ENCODE measurements at regions not wholly inside any gene's neighbourhood (a gene's known extent, or its start where the extent isn't known, plus 50 kb on each side); places are given as distances from the start of the nearest gene placed in this dataset.
"Not testable (repeated sequence)": the region's sequence is repeated elsewhere in the genome, so short reads cannot be mapped to it uniquely, and the experiment has no call there.

DNA sequence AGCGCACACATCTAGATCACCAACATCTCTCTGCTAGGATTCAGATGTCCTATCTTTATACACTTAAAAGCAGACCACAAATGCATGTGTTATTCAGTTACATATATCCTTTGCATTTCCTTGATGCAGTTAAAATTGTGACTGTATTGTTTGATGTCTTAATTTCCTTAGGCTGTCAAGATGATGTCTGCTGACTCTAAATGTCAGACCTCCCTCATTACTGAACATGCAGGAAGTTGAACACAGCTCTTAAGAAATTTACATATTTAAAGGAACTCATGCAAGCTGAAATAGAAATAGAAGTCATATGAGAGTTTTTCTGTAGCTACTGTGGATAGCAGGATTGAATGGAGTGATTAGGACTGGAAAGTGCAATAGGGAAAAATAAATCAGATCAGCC lies 336.5 kb upstream of the SEMA6A start:
- no peak for DNase-seq

DNA sequence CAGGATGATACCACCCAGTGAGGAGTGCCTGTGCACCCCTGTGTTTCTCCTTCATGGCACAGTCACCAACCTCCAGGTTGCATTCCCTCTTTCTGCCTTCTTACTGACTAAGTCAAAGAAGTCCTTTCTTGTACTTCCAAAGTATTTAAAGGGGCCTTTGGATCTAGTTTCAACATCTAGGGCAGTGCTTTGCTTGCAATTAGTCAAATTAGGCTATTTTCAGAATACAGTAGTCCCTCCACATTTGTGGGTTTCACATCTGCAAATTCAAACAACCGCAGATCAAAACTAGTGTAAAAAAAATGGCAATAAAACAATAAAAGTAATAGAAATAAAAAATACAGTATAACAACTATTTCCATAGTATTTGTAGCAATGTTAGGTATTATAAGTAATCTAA lies 333.9 kb upstream of the SEMA6A start:
- DNase-seq, result peak; percentile 1

DNA sequence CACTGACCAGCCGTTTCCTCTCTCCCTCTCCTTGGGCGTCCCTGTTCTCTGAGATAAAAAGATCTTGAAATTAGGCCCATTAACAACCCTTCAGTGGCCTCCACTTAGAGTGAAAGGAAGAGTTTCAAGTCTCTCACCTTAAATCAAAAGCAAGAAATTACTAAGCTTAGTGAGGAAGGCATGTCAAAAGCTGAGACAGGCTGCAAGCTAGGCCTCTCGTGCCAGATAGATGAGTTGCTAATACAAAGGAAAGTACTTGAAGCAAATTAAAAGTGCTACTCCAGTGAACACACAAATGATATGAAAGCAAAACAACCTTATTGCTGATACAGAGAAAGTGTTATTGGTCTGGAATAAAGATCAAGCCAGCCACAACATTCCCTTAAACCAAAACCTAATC lies 331.3 kb upstream of the SEMA6A start:
- DNase-seq, result no peak

DNA sequence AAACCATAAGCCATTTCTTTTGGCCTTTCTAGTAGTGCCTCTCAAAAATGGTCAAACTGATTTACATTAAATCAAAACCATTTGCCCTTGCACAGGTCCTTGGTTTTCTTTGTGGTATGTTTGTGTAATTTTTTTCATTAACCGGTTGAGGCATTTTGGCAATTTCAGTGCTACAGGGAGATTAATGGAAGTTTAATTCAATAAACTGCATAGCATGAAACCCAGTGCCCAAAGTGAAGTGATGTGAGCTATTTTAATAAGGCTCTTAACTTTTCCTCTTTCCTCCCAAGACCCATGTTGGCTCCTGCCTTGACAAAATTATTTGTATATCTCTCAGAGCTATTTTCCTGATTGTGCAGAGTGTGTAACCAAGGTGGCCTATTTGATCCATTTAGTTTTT lies 326.2 kb upstream of the SEMA6A start:
- no peak for DNase-seq

GRCh38 chr5:116898917-116899316 lies 324.3 kb upstream of the SEMA6A start:
- no peak for DNase-seq

DNA sequence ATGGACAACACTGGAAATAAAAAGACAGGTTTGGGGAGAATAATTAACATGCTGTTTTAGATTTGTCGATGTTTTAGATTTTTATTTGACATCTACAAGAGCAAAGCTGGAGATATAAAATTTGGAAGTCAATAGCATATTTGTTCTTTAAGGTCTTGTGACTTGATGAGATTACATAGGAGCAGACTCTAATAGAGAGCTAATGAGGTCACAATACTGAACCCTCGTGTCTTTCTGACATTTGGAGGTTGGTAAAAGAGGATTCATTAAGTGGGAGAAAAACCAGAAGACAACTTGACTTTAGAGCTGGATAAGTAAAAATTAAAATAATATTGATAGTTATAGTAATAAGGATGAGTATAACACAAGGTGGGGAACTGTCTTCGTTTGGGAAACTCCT lies 322.7 kb upstream of the SEMA6A start:
- DNase-seq, result no peak

GRCh38 chr5:116896001-116896400 lies 321.4 kb upstream of the SEMA6A start:
- no peak for DNase-seq

DNA sequence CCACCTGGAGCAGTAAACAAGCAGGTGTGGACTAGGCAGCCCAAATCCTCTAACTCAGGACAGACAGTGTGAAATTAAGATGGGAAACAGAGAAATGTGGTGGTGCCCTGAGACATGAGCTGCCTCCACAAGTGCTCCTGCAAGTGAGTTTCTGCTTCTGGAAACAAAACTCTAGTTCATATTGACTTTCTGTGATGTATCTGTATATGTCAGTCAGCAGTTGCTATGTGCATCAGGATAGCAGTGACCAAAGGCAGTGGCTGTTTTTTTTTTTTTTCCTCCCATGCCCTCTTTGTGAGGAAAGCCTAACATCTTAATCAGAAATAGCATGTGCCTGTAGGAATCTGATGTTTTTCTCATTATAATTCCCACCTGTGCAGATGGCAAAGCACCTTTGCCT lies 318.4 kb upstream of the SEMA6A start:
- DNase-seq, result no peak

DNA sequence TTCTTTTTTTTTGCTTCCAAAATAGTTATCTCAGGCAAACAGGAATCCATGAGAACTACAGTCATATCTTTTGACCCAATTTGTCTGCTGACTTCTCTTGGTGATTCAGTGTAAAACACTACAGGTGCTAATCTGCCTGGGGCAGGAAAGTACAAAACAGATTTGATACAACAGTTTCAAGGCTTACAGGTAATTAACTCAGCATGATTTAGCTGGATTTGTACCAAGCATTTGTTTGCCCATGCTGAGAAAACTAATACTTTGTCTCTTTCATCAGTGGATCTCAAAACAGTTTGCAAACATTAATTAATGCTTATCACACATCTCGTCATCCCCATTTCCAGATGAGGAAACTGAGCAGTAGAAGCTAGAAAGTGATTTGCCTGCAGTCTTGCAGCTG lies 312.5 kb upstream of the SEMA6A start:
- DNase-seq, result no peak

DNA sequence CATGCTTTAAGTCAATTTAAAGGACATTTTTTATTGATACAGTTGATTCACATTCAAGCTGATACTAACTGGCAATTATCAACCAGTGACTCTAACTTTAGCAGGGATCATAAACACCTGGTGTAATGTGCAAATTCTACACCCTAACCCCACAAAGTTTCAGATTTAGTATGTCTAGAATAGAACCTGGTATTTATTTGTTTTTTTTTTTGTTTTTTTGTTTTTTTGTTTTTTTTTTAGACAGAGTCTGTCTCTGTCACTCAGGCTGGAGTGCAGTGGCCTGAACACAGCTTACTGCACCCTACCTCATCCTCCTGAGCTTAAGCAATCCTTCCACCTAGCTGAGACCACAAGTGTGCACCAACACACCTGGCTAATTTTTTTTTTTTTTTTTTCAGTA lies 311.2 kb upstream of the SEMA6A start:
- no peak for DNase-seq

DNA sequence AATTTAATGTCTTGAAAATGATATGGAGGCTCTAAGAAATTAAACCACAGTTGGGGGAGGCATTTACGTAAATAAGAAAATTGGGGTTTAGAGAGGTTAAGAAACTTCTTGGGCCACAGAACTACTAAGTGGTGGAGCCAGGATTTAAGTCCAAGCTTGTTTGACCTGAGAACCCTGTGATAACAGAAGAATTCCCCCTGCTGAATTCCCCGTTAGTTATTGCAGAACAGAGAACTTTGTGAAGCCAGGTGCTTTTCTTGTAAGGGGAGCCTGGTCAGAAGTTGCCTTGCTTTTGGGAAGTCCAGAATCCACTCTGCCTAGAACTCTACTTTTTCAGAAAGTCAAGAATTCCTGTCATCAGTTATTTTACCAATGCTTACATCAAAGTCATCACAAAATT lies 309.3 kb upstream of the SEMA6A start:
- DNase-seq, result no peak

GRCh38 chr5:116881921-116882531 lies 307.4 kb upstream of the SEMA6A start:
- no peak for DNase-seq

DNA sequence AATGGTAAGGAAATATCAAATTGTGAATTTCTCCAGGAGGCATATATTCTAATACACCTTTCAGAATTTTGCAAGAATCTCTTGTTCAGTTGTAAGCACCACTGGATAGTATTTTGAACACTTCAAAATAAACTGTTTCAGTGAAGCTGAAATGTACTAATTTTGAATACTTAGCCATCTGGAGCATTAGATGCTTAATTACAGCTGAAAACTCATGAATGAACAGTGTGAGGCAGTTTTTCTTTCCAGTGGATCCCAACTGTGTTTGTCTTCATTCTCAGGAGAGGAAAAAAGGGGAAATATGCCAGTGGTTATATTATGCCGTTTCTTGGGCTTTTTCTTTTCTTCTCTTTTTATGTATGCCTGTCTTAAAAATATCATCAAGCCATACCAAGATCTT lies 306.0 kb upstream of the SEMA6A start:
- DNase-seq, result no peak

- no peak for DNase-seq
These were observed 305.5 kb upstream of the SEMA6A start for GRCh38 chr5:116880150-116880549.

DNA sequence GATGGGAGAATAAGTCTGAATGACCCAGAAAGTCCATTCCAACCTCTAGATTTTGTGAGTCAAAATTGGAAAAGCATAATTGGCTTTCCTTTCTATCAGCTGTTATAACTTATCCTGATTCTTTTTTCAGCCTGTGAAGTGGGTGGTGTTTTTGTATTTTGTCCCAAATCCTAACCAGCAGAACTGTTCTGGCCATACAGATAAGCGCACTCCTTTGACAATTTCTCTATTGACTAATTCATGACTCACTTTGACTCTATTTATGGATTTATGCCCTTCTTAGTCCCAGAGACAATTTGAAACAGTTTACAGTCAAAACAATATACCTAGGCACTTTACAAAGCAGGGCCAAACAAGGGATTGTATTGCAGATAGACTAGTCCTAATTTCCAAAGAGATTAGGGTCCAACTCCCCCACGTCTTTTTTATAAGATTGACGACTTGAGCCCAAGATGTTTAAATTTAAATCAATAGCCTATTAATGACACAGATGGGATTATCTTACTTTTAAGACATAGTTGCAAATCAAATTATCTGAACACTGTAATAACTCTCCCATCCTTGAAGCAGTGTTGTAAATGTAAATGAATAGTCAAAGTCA lies 301.7 kb upstream of the SEMA6A start:
- DNase-seq, result no peak

DNA sequence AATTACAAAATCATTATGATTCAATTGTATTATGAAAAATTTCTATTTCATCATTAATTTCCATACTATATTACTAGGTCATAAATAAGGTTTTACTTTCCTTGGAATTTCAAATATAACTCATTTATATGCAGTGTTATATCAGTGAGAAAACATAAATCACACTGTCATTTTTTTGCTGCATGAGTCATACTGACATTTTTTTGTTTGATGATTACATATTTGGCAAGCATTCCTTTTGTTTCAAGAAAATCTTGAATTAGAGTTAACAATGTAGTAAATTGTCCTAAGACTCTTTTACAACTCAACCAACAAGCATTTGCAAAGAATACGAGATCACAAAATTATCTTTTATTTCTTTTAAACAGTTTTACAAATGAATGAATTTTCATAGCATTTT lies 298.4 kb upstream of the SEMA6A start:
- no peak for DNase-seq

DNA sequence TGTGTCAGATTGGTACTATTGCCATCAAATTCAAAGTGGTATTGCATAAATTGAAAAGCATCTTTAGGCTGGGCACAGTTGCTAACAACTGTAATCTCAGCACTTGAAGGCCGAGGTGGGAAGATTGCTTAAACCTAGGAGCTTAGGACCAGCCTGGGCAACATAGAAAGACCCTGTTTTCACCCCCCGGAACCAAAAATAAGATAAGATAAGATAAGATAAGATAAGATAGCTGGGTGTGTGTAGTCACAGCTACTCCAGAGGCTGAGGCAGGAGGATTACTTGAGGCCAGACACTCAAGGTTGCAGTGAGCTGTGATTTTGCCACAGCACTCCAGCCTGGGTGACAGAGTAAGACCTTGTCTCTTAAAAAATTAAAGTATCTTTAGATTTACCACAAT lies 297.9 kb upstream of the SEMA6A start:
- no peak for DNase-seq

DNA sequence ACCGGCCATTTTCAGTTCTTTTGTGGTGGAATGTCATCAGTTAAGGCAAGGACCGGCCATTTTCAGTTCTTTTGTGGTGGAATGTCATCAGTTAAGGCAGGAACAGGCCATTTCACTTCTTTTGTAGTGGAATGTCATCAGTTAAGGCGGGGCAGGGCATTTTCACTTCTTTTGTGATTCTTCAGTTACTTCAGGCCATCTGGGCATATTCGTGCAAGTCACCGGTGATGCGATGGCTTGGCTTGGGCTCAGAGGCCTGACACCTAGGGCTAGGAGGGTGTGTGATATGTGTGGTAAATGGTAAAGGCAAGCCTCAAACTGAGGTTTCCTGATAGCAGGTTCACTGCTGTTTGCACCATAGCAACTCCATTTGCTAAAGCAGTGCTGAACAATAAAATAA lies 293.2 kb upstream of the SEMA6A start:
- not testable (repeated sequence) for DNase-seq

- DNase-seq, result no peak
These were observed 291.0 kb upstream of the SEMA6A start for GRCh38 chr5:116865651-116866050.

DNA sequence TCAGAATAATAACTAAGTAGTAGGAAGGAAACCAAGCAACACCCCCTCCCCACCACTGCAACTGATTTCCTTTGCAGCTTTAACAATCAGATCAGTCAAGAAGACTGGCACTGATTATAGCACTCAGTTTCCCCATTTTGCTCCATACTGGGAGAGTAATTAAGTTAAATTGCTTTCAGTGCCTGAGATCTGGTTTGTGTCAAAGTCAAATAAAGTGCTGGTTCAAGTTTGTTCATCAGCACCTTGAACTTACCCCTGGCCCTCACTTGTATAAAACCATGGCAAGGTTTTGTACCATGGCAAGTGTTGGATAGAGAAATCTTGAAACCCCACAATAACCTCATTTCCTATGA lies 290.2 kb upstream of the SEMA6A start:
- DNase-seq, result no peak

DNA sequence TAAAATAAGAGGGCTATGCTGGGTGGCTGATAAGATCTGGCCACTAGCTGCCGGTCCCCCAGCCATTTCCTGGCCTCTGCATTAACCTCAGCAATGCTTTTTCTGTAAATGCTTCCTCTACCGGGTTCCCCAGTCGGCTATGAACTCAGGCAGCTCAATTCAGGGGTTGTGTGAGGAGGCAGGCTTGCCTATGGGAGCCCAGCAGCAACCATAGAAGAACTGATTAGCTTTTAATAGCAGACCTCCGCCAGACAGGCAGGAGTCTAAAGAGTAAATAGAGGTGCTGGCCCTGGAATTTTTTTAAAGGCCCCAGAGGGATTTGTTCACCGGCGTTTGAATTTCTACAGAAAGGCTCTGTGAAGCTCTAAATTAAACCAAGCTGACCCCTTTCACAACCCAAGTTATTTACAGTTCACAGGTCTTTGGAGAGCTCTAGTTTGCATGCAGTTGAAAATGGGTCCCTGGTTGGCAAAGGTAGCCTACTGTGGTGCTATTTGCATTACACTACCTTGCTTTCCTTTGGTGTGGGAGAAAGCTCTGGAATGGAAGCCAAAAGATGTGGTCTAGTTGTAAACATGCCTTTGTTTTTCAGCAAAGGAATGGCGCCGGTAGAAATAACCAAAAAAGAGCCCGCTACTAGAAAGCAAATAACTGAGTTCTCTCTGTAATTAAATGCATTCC lies 289.7 kb upstream of the SEMA6A start:
- peak; percentile 35 for DNase-seq

GRCh38 chr5:116862632-116863455 lies 288.2 kb upstream of the SEMA6A start:
- no peak for DNase-seq

GRCh38 chr5:116861666-116862065 lies 287.0 kb upstream of the SEMA6A start:
- no peak for DNase-seq

- no peak for DNase-seq
These were observed 286.5 kb upstream of the SEMA6A start for GRCh38 chr5:116861097-116861496.
